ENCODE measurements at regions not wholly inside any gene's neighbourhood (a gene's known extent, or its start where the extent isn't known, plus 50 kb on each side); places are given as distances from the start of the nearest gene placed in this dataset.

DNA sequence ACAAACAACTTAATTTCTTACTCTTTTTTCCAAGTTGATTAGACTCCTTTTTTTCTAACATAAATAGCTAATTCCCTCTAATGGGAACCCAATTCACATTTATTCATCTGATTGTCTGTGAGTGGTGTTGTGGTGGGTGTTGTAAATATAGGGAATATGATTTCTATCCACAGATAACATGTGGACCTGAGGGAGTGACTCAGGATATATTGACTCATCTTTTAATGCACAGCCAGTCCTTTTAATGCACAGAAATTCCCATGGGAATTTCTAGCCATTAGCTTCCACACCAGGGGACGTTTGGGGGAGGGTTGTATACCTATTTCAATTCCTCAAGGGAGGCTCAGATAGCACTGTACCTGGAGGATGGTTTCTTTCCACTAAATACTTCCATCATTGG lies 1339.6 kb upstream of the LRRTM1 start:
- TF ChIP-seq, protein P1, sequence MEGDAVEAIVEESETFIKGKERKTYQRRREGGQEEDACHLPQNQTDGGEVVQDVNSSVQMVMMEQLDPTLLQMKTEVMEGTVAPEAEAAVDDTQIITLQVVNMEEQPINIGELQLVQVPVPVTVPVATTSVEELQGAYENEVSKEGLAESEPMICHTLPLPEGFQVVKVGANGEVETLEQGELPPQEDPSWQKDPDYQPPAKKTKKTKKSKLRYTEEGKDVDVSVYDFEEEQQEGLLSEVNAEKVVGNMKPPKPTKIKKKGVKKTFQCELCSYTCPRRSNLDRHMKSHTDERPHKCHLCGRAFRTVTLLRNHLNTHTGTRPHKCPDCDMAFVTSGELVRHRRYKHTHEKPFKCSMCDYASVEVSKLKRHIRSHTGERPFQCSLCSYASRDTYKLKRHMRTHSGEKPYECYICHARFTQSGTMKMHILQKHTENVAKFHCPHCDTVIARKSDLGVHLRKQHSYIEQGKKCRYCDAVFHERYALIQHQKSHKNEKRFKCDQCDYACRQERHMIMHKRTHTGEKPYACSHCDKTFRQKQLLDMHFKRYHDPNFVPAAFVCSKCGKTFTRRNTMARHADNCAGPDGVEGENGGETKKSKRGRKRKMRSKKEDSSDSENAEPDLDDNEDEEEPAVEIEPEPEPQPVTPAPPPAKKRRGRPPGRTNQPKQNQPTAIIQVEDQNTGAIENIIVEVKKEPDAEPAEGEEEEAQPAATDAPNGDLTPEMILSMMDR (IDR thresholded peaks at IDR 0.05): no peak
- TF ChIP-seq POLR2A (IDR thresholded peaks at IDR 0.05): no peak
